HEK293 (cell line): ENCODE measurements at regions not wholly inside any gene's neighbourhood (a gene's known extent, or its start where the extent isn't known, plus 50 kb on each side); places are given as distances from the start of the nearest gene placed in this dataset.

Experiments
- ZNF121 ChIP-seq: fragments of 450-650 bp; formaldehyde crosslinking; IDR thresholded peaks from 2 replicates; pipeline ENCODE4 v1.5.1; 2016; ENCODE audit warnings: missing biosample characterization, missing genetic modification characterization
- ZNF510 ChIP-seq: fragments of 450-650 bp; formaldehyde crosslinking; IDR thresholded peaks from 2 replicates; pipeline ENCODE4 v1.5.1; 2018; ENCODE audit warnings: mild to moderate bottlenecking, missing genetic modification characterization, missing biosample characterization; ENCODE audit not compliant: insufficient replicate concordance
- ZNF664 ChIP-seq: fragments of 450-650 bp; formaldehyde crosslinking; IDR thresholded peaks from 2 replicates; pipeline ENCODE4 v1.5.1; 2016; ENCODE audit warnings: missing biosample characterization, missing genetic modification characterization
- ZNF76 ChIP-seq: fragments of 450-650 bp; formaldehyde crosslinking; IDR thresholded peaks from 2 replicates; pipeline ENCODE4; 2016; ENCODE audit warnings: low read depth, missing biosample characterization, missing genetic modification characterization, borderline replicate concordance
- TF ChIP-seq, protein P1 (sequence below): fragments of 450-650 bp; formaldehyde crosslinking; IDR thresholded peaks from 2 replicates; pipeline ENCODE4 v1.5.1; 2017; ENCODE audit warnings: missing biosample characterization, missing genetic modification characterization
- TF ChIP-seq, protein P2 (sequence below): fragments of 450-650 bp; formaldehyde crosslinking; IDR thresholded peaks from 2 replicates; pipeline ENCODE4 v1.5.1; 2016; ENCODE audit warnings: missing biosample characterization, missing genetic modification characterization
- TF ChIP-seq, protein P3 (sequence below): fragments of 450-650 bp; formaldehyde crosslinking; IDR thresholded peaks from 2 replicates; pipeline ENCODE4 v1.5.1; 2016; ENCODE audit warnings: missing biosample characterization, missing genetic modification characterization
- TF ChIP-seq, protein P4 (sequence below): fragments of 450-650 bp; formaldehyde crosslinking; IDR thresholded peaks from 2 replicates; pipeline ENCODE4 v1.5.1; 2016; ENCODE audit warnings: missing biosample characterization, missing genetic modification characterization
- TF ChIP-seq, protein P5 (sequence below): fragments of 450-650 bp; formaldehyde crosslinking; IDR thresholded peaks from 2 replicates; pipeline ENCODE4 v1.5.1; 2016; ENCODE audit warnings: missing biosample characterization, missing genetic modification characterization
- TF ChIP-seq, protein P6 (sequence below): fragments of 450-650 bp; formaldehyde crosslinking; IDR thresholded peaks from 2 replicates; pipeline ENCODE4 v1.5.1; 2017; ENCODE audit warnings: missing biosample characterization, missing genetic modification characterization

DNA sequence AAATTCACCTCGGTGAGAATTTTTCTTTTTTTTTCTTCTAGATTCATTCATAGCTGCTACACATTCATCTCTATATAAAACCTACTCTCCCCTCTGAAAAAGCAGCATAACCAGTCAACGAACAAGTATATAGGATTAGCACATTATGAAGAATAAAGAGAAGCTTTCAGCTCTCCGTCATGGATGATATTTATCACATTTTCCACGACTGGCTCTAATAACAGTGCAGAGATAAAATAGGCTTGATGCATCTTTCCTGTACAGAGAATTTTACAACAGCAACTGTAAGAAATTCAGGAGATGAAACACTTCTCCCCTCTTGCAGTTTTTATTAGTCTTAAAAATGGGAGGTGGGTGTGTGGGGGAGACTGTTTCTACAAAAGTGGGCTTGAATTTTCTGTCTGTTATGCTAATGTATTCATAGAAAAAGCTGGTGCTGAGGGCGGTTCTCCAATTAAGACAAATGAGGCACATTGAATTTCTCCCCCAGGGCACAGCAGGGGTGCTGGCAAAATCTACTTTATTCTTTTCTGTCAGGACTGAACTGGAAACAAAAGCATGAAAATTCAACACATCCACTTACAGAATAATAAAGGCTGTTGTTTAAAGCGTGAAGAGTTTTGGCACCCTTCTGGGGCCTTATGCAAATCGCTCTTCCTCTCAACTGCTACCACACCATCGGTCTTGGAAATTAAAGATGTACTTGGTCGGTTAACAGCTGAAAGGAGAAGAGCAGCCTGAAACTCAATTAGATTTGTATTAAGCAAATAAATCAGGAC, 233.9 kb upstream of the ZNF608 start:
- TF ChIP-seq ZNF121 (tag by site-specific recombination) (no peak), ZNF76 (no peak), ZNF510 (tag by site-specific recombination) (no peak), ZNF664 (tag by site-specific recombination) (no peak)
- TF ChIP-seq, protein P1, sequence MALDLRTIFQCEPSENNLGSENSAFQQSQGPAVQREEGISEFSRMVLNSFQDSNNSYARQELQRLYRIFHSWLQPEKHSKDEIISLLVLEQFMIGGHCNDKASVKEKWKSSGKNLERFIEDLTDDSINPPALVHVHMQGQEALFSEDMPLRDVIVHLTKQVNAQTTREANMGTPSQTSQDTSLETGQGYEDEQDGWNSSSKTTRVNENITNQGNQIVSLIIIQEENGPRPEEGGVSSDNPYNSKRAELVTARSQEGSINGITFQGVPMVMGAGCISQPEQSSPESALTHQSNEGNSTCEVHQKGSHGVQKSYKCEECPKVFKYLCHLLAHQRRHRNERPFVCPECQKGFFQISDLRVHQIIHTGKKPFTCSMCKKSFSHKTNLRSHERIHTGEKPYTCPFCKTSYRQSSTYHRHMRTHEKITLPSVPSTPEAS (tag by site-specific recombination), result no peak
- TF ChIP-seq, protein P2, sequence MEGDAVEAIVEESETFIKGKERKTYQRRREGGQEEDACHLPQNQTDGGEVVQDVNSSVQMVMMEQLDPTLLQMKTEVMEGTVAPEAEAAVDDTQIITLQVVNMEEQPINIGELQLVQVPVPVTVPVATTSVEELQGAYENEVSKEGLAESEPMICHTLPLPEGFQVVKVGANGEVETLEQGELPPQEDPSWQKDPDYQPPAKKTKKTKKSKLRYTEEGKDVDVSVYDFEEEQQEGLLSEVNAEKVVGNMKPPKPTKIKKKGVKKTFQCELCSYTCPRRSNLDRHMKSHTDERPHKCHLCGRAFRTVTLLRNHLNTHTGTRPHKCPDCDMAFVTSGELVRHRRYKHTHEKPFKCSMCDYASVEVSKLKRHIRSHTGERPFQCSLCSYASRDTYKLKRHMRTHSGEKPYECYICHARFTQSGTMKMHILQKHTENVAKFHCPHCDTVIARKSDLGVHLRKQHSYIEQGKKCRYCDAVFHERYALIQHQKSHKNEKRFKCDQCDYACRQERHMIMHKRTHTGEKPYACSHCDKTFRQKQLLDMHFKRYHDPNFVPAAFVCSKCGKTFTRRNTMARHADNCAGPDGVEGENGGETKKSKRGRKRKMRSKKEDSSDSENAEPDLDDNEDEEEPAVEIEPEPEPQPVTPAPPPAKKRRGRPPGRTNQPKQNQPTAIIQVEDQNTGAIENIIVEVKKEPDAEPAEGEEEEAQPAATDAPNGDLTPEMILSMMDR (tag by site-specific recombination), result no peak
- TF ChIP-seq, protein P3, sequence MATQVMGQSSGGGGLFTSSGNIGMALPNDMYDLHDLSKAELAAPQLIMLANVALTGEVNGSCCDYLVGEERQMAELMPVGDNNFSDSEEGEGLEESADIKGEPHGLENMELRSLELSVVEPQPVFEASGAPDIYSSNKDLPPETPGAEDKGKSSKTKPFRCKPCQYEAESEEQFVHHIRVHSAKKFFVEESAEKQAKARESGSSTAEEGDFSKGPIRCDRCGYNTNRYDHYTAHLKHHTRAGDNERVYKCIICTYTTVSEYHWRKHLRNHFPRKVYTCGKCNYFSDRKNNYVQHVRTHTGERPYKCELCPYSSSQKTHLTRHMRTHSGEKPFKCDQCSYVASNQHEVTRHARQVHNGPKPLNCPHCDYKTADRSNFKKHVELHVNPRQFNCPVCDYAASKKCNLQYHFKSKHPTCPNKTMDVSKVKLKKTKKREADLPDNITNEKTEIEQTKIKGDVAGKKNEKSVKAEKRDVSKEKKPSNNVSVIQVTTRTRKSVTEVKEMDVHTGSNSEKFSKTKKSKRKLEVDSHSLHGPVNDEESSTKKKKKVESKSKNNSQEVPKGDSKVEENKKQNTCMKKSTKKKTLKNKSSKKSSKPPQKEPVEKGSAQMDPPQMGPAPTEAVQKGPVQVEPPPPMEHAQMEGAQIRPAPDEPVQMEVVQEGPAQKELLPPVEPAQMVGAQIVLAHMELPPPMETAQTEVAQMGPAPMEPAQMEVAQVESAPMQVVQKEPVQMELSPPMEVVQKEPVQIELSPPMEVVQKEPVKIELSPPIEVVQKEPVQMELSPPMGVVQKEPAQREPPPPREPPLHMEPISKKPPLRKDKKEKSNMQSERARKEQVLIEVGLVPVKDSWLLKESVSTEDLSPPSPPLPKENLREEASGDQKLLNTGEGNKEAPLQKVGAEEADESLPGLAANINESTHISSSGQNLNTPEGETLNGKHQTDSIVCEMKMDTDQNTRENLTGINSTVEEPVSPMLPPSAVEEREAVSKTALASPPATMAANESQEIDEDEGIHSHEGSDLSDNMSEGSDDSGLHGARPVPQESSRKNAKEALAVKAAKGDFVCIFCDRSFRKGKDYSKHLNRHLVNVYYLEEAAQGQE (tag by site-specific recombination), result no peak
- TF ChIP-seq, protein P4, sequence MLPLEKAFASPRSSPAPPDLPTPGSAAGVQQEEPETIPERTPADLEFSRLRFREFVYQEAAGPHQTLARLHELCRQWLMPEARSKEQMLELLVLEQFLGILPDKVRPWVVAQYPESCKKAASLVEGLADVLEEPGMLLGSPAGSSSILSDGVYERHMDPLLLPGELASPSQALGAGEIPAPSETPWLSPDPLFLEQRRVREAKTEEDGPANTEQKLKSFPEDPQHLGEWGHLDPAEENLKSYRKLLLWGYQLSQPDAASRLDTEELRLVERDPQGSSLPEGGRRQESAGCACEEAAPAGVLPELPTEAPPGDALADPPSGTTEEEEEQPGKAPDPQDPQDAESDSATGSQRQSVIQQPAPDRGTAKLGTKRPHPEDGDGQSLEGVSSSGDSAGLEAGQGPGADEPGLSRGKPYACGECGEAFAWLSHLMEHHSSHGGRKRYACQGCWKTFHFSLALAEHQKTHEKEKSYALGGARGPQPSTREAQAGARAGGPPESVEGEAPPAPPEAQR, result no peak
- TF ChIP-seq, protein P5, sequence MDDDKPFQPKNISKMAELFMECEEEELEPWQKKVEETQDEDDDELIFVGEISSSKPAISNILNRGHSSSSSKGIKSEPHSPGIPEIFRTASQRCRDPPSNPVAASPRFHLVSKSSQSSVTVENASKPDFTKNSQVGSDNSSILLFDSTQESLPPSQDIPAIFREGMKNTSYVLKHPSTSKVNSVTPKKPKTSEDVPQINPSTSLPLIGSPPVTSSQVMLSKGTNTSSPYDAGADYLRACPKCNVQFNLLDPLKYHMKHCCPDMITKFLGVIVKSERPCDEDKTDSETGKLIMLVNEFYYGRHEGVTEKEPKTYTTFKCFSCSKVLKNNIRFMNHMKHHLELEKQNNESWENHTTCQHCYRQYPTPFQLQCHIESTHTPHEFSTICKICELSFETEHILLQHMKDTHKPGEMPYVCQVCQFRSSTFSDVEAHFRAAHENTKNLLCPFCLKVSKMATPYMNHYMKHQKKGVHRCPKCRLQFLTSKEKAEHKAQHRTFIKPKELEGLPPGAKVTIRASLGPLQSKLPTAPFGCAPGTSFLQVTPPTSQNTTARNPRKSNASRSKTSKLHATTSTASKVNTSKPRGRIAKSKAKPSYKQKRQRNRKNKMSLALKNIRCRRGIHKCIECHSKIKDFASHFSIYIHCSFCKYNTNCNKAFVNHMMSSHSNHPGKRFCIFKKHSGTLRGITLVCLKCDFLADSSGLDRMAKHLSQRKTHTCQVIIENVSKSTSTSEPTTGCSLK, result no peak
- TF ChIP-seq, protein P6, sequence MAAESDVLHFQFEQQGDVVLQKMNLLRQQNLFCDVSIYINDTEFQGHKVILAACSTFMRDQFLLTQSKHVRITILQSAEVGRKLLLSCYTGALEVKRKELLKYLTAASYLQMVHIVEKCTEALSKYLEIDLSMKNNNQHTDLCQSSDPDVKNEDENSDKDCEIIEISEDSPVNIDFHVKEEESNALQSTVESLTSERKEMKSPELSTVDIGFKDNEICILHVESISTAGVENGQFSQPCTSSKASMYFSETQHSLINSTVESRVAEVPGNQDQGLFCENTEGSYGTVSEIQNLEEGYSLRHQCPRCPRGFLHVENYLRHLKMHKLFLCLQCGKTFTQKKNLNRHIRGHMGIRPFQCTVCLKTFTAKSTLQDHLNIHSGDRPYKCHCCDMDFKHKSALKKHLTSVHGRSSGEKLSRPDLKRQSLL (tag by site-specific recombination), result no peak
